ENCODE measurements at regions not wholly inside any gene's neighbourhood (a gene's known extent, or its start where the extent isn't known, plus 50 kb on each side); places are given as distances from the start of the nearest gene placed in this dataset.

- no peaks in the 10 kb centered on the region for H3K27me3 ChIP-seq
- DNase-seq (ENCODE audit: low spot score in 2 of 2): no peak
- no peaks in the 10 kb centered on the region for H3K36me3 ChIP-seq
- H3K27ac ChIP-seq: no peak overlapping the region
- intact Hi-C loops (cut with DNase I): no loop called here
- TF ChIP-seq CTCF (IDR thresholded peaks at IDR 0.05): no peak
- no peaks in the 10 kb centered on the region for H3K9me3 ChIP-seq
- no peak overlapping the region for H3K4me3 ChIP-seq
- H3K4me1 ChIP-seq: no peaks in the 10 kb centered on the region
Observed at GRCh38 chr2:129459881-129460280, 519.6 kb upstream of the RAB6C start.

GRCh38 chr2:129460299-129461198 is 518.9 kb upstream of the RAB6C start:
- Histone ChIP-seq H3K4me1 (no peaks in the 10 kb centered on the region), H3K36me3 (no peaks in the 10 kb centered on the region), H3K27ac (no peak overlapping the region), H3K4me3 (no peak overlapping the region), H3K27me3 (no peaks in the 10 kb centered on the region), H3K9me3 (no peaks in the 10 kb centered on the region)
- TF ChIP-seq CTCF (IDR thresholded peaks at IDR 0.05): no peak
- intact Hi-C loops (cut with DNase I): no loop called here
- DNase-seq (ENCODE audit: low spot score in 2 of 2): no peak

- no peaks in the 10 kb centered on the region for H3K27me3 ChIP-seq
- H3K27ac ChIP-seq: no peak overlapping the region
- H3K4me1 ChIP-seq: no peaks in the 10 kb centered on the region
- no peaks in the 10 kb centered on the region for H3K9me3 ChIP-seq
- no peak for DNase-seq (ENCODE audit: low spot score in 2 of 2)
- no peak overlapping the region for H3K4me3 ChIP-seq
- intact Hi-C loops (cut with DNase I): no loop called here
- no peaks in the 10 kb centered on the region for H3K36me3 ChIP-seq
- no peak for TF ChIP-seq CTCF (IDR thresholded peaks at IDR 0.05)
Observed at GRCh38 chr2:129462349-129462748, 517.1 kb upstream of the RAB6C start.

DNA sequence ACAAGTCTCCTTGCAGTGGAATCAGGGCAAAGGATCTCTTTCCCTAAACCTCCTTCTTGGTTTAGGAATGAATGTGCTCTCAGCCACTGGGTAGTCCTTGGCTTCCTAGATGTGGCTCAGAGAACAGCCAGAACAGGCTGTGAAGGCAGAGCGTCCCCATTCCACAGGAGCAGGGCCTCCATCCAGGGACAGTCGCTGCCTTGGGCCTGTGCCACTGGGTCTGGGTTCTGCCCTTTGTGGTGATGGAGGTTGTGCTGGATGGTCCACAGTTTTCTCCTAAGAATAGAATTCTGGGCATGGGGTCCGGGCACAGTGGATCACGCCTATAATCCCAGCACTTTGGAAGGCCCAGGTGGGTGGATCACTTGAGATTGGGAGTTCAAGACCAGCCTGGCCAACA is 516.5 kb upstream of the RAB6C start:
- Histone ChIP-seq H3K4me1 (no peaks in the 10 kb centered on the region), H3K36me3 (no peaks in the 10 kb centered on the region), H3K27ac (no peak overlapping the region), H3K27me3 (no peaks in the 10 kb centered on the region), H3K4me3 (no peak overlapping the region), H3K9me3 (no peaks in the 10 kb centered on the region)
- intact Hi-C loops (cut with DNase I): no loop called here
- no peak for DNase-seq (ENCODE audit: low spot score in 2 of 2)
- no peak for TF ChIP-seq CTCF (IDR thresholded peaks at IDR 0.05)

DNA sequence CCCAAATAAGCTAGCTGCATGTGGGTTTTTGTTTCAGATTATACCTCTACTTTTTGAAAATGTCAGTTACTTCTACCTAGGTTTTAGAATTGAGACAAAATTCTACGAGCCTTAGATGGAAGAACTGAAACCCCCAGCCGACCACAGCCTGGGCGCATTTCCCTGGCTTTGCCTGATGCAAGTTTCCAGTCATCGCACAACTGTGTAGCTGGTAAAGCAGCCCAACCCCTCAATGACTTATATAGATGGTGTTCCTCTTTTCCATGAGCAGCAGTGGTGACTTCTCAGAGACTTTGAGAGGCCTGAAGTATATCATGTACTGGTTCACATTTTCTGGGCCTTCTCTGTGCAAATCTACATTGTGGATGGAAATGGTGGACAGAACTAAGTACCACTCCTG is 515.4 kb upstream of the RAB6C start:
- Histone ChIP-seq H3K27me3 (no peaks in the 10 kb centered on the region), H3K9me3 (no peaks in the 10 kb centered on the region), H3K4me1 (no peaks in the 10 kb centered on the region), H3K4me3 (no peak overlapping the region), H3K27ac (no peak overlapping the region), H3K36me3 (no peaks in the 10 kb centered on the region)
- no peak for TF ChIP-seq CTCF (IDR thresholded peaks at IDR 0.05)
- intact Hi-C loops (cut with DNase I): no loop called here
- no peak for DNase-seq (ENCODE audit: low spot score in 2 of 2)
